NCI-H1694 treated with DMSO at 0.1 percent for 48 hours (cell line): ENCODE measurements at regions not wholly inside any gene's neighbourhood (a gene's known extent, or its start where the extent isn't known, plus 50 kb on each side); places are given as distances from the start of the nearest gene placed in this dataset.
"Not testable (repeated sequence)": the region's sequence is repeated elsewhere in the genome, so short reads cannot be mapped to it uniquely, and the experiment has no call there.

ENCODE experiments used
- DNase-seq: peaks from one replicate; lab custom pipeline; 2025; lab: John Stamatoyannopoulos, UW

DNA sequence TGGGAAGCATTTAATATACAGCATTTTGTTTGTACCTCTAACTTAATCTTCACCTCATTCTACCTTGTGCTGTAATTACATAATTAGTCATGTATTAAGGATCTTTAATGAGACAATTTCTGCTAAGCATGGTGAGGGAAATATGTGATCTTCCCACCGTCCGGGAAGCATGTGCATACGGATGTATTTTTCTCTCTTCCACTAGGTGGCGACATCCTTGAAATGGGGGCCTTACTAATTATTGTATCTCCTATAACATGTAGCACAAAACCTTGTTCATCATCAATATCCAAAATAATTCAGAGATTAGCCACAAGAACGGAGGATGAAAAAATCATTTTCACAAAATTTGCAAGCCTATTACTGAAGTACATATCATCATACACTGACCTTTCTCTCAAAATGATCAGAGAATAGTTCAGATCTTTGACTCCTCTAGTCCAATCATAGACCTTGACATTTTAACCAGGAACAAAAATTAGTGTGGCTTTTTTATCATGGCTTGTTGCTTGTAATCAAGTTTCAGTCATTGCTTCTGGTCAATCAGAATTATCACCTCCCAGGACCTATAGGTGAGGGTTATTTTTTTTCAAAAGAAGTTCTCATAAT is 148.9 kb upstream of the GBE1 start:
- DNase-seq = no peak

DNA sequence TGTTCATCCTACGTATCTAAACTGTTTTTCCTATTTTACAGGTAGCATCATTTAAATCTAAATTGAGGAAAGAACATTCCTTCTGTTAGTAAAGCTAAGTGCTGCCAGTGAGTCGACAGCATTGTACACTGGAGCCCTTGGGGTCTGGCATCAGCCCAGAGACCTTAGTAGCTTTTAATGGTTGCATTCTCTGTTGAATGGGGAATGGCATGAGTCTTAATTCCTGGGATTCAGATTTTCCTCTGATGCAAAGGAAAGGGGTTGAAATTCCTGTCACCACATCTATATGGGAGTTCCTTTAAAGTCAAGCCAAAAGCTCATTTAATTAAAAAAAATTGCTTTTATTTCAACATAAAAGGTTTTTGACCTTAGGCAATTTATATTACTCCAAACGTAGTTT is 148.4 kb upstream of the GBE1 start:
- no peak for DNase-seq

DNA sequence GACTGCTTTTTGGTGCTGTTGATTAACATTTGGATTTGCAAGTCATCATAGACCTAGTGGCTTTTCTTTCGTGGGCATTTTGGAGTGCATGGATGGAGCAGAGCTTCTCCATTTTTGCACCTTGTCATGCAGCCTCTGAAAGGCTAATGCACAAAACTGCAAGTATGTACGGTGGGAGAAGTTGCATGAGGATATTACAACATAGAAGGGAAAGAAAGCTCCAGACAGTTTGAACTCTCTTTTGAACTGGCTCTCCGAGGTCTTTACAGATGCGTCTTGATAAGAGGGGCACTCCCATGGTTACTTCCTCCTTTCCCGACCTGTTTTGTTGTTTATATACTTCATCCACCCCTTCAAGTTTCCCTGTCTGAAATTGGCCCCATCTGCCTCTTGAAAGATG is 147.1 kb upstream of the GBE1 start:
- DNase-seq = peak; percentile 3

GRCh38 chr3:81898336-81898735 is 136.9 kb upstream of the GBE1 start:
- DNase-seq = no peak

- no peak for DNase-seq
Measured at GRCh38 chr3:81894598-81894997, 133.2 kb upstream of the GBE1 start.

DNA sequence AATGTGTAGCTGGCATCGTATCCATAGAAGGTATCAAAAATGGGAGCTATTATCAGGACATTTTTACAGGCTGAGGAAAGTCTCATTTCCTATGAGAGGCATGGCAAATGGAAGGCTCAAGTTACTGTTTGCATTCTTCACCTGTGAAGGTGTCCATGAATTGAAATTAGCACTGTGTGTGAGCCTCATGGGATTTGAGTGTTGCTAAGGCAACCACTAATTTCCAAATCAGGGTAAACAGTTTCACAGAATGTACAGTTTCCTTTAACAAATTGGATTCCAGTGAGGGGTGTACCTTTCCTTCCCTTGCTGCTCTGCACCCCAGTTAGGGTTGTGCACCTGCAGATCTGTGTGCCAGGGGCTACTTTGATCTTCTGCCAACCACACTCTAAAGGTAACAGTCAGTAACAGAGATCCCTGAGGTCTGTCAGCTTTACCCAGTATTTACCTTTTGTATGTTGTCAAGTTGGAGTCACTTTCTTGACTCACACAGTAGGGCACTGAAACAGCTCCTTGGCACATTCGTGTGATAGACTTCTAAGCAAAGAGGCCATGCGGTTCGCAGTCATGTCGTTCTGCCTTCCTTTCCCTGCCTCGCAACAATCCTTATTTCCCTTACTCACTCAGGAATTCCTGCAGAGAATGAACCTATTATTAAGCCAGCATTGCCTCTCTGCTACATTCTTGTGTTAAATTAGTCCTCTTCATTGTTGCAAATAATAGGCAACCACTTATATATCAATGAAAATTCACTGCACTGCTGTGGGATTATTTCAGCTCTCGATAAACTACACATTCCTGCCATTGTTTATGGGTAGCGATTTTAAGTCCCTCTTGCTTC is 129.8 kb upstream of the GBE1 start:
- DNase-seq = no peak

- DNase-seq = no peak
Measured at GRCh38 chr3:81888914-81889557, 127.6 kb upstream of the GBE1 start.

DNA sequence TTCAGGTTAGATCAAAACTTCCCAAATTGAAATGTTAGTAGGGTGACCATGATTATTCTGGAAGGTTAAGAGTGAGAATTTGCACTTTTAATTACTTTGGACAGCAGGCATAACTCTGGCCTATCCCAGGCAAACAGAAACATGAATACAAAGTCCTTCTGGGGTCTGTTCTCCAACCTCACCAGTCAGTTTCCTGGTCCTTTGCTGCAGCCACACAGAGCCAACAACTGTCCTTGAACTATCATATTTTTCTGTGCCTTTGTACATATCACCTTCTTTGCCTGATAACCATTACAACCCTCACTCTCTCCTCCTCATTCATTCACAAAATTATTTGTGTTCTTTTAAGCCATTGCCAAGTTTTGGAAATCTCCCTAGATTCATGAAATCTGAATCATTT is 126.0 kb upstream of the GBE1 start:
- no peak for DNase-seq

DNA sequence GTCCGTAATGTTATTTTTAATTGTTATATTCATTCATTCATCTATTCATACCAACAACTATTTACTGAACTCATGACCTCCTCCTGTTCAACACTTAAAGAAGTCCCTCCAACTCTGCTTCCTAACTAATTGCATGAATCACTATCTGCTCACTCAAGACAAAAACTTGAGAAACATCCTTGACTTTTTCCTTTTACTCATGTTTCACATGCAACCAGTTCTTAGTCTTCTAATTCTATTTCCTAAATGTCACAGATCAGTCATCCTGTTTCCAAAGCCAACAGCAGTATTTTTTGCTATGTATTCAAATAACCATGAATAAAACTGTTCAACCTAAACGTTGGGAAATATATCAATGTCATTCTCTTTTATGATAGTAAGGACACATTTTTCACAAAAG is 124.6 kb upstream of the GBE1 start:
- DNase-seq = no peak

- DNase-seq = no peak
Measured at GRCh38 chr3:81884791-81885190, 123.3 kb upstream of the GBE1 start.

DNA sequence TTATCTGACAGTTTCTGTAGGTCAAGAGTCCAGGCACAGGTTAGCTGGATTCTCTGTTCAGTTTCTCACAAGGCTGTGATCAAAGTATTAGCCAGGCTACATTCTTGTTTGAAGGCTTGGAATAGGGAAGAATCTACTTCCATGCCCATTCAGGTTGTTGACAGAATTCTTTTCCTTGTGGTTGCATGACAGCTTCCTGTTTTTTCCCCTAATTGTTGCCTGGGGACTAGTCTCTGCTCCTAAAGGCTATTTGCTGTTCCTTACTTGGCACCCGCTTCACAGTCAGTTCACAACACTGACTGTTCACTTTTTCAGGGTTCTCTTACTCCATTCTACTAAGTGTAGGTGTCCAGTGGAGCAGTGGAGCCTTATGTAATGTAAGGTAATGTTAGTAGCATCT is 115.4 kb upstream of the GBE1 start:
- no peak for DNase-seq

DNA sequence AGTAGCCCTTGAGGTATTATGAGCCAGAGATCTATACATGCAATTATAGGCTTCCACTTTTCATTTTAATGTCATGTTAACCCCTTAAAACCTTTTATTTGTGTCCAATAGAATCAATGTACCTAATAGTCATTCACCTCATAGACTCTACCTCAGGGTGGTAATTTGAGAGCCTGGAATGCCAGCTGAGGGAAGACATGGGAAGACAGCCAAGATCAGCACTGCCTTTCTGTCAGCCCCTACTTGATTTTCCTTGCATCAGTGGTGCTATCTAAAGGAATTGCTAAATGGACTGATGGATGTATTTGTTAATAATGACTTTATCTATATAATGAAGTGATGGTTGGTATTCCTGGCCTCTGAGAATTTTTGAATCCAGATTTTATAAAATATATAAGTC is 113.3 kb upstream of the GBE1 start:
- no peak for DNase-seq

- DNase-seq = no peak
Measured at GRCh38 chr3:81872566-81872965, 111.1 kb upstream of the GBE1 start.

GRCh38 chr3:81871358-81872155 is 110.1 kb upstream of the GBE1 start:
- no peak for DNase-seq

- no peak for DNase-seq
Measured at GRCh38 chr3:81869382-81869781, 107.9 kb upstream of the GBE1 start.

DNA sequence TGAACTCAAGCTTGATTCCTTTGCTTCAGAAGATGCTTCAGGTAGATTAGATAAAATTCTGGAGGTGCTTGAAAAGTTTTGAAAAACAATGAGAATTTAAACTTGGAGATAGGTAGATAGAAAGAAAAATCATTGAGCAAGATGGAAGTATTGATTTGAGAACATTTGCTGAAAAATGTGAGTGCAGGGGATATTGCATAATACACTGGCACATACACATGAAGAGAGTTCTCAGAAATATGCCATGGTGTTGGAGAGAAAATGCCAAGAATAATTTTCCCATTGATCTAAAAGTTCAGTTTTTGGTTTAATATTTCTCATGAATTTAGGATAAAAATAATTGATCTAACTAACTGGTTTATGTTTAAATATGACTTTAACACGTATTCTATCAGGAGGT is 107.2 kb upstream of the GBE1 start:
- no peak for DNase-seq

GRCh38 chr3:81867875-81868274 is 106.4 kb upstream of the GBE1 start:
- no peak for DNase-seq

- not testable (repeated sequence) for DNase-seq
Measured at GRCh38 chr3:81865164-81865563, 103.7 kb upstream of the GBE1 start.

GRCh38 chr3:81864272-81864671 is 102.8 kb upstream of the GBE1 start:
- no peak for DNase-seq

DNA sequence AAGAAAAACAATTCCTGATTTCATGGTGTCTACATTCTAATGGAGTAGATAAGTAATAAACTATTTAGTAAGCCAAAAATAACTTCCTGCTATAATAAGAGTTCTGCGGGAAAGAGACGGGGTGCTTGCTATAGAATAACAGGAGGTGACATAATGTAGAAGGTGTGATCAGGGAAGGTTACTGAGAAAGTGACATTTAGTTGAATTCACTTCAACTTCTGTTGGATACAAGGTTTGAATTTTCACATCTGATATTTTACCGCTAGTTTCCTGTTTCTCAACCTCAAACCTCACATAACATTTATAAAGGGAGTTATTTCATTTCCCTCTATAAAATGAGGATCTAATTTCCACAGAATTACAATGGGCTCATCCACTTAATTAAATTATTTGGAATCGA is 102.3 kb upstream of the GBE1 start:
- DNase-seq = no peak

GRCh38 chr3:81861593-81861992 is 100.1 kb upstream of the GBE1 start:
- DNase-seq = no peak

GRCh38 chr3:81859524-81859923 is 98.1 kb upstream of the GBE1 start:
- no peak for DNase-seq

DNA sequence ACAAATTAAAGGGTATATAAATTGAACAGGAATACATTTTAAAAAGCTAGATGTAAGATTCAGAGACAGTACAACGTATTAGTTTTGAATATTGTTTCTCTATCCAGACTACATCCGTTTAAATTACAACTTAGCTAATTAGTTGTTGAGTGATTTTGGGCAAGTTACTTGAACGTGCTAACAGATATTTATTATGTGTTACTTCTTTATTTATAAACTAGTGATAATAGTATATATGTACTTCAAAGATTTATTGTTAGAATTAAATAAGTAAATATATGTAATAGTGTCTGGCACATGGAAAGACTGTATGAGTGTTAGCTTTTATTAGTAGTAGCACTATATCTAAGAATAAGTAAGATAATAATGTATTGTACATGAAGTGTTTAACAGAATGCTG is 92.0 kb upstream of the GBE1 start:
- DNase-seq = no peak
